ENCODE measurements at regions not wholly inside any gene's neighbourhood (a gene's known extent, or its start where the extent isn't known, plus 50 kb on each side); places are given as distances from the start of the nearest gene placed in this dataset.
A peak's percentile ranks its signal among the peaks of the same experiment; 100 is the strongest.

- Histone ChIP-seq H3K9me3 (no peaks in the 10 kb centered on the region), H3K4me3 (no peak overlapping the region), H3K36me3 (no peaks in the 10 kb centered on the region), H3K4me1 (peaks cover 0 to 73% (median 33%) of the 10 kb centered on the region in 4 donors), H3K27ac (peak overlapping the region; percentile 35 to 57), H3K27me3 (no peaks in the 10 kb centered on the region)
- no peak for TF ChIP-seq CTCF (IDR thresholded peaks at IDR 0.05)
- DNase-seq, result no peak
- intact Hi-C loops (cut with DNase I; ENCODE audit: low total_unique reads), result no loop called here
These were observed 213.1 kb upstream of the ADAMTS9 start for GRCh38 chr3:64900617-64901521.

- no peak for DNase-seq
- intact Hi-C loops (cut with DNase I; ENCODE audit: low total_unique reads), result no loop called here
- Histone ChIP-seq H3K27ac (peak overlapping the region in 1 of 2 donors; percentile 32), H3K36me3 (no peaks in the 10 kb centered on the region), H3K9me3 (no peaks in the 10 kb centered on the region), H3K4me1 (peaks cover 0 to 80% (median 36%) of the 10 kb centered on the region in 4 donors), H3K27me3 (no peaks in the 10 kb centered on the region), H3K4me3 (no peak overlapping the region)
- TF ChIP-seq CTCF (IDR thresholded peaks at IDR 0.05), result no peak
These were observed 212.4 kb upstream of the ADAMTS9 start for GRCh38 chr3:64900156-64900555.

- peaks cover 0 to 90% (median 42%) of the 10 kb centered on the region in 4 donors for H3K4me1 ChIP-seq
- intact Hi-C loops (cut with DNase I; ENCODE audit: low total_unique reads), result loop anchor here (10.0 kb wide), 1 partner anchor 266 kb away; no protein-coding TSS in a partner anchor
- no peaks in the 10 kb centered on the region for H3K36me3 ChIP-seq
- no peaks in the 10 kb centered on the region for H3K9me3 ChIP-seq
- no peak overlapping the region for H3K4me3 ChIP-seq
- no peaks in the 10 kb centered on the region for H3K27me3 ChIP-seq
- no peak for TF ChIP-seq CTCF (IDR thresholded peaks at IDR 0.05)
- no peak for DNase-seq
- H3K27ac ChIP-seq, result no peak overlapping the region
These were observed 211.1 kb upstream of the ADAMTS9 start for GRCh38 chr3:64898941-64899340.

GRCh38 chr3:64895991-64896895, 208.4 kb upstream of the ADAMTS9 start:
- Histone ChIP-seq H3K9me3 (no peaks in the 10 kb centered on the region), H3K36me3 (no peaks in the 10 kb centered on the region), H3K4me3 (no peak overlapping the region), H3K27ac (peak overlapping the region; percentile 34 to 66), H3K27me3 (no peaks in the 10 kb centered on the region), H3K4me1 (peaks cover 0 to 63% (median 32%) of the 10 kb centered on the region in 4 donors)
- TF ChIP-seq CTCF (IDR thresholded peaks at IDR 0.05), result no peak
- DNase-seq, result no peak
- intact Hi-C loops (cut with DNase I; ENCODE audit: low total_unique reads), result loop anchor here (10.0 kb wide), 1 partner anchor 269 kb away; no protein-coding TSS in a partner anchor

- Histone ChIP-seq H3K4me1 (peaks cover 0 to 60% (median 25%) of the 10 kb centered on the region in 4 donors), H3K4me3 (no peak overlapping the region), H3K9me3 (no peaks in the 10 kb centered on the region), H3K27me3 (no peaks in the 10 kb centered on the region), H3K27ac (peak overlapping the region; percentile 34 to 66), H3K36me3 (no peaks in the 10 kb centered on the region)
- DNase-seq, result no peak
- no peak for TF ChIP-seq CTCF (IDR thresholded peaks at IDR 0.05)
- intact Hi-C loops (cut with DNase I; ENCODE audit: low total_unique reads), result loop anchor here (10.0 kb wide), 1 partner anchor 269 kb away; no protein-coding TSS in a partner anchor
These were observed 207.5 kb upstream of the ADAMTS9 start for GRCh38 chr3:64895106-64895990.

Data from tibial artery (tissue), 4 donors.